ENCODE measurements at regions not wholly inside any gene's neighbourhood (a gene's known extent, or its start where the extent isn't known, plus 50 kb on each side); places are given as distances from the start of the nearest gene placed in this dataset. TPM values are rescaled to one million over a fixed set of nuclear protein-coding genes. Genes with fewer than 3 reads are reported as not detected.

Small RNA genes lying in the stretch of these regions (small RNA-seq; reads per million reads assigned to genes)
- gene RF00322 (ENCODE audit: insufficient read depth) (not detected), gene RNU6-1075P (ENCODE audit: insufficient read depth) (not detected)
